CD4-positive, alpha-beta T cell (primary cell): ENCODE measurements at regions not wholly inside any gene's neighbourhood (a gene's known extent, or its start where the extent isn't known, plus 50 kb on each side); places are given as distances from the start of the nearest gene placed in this dataset.

ENCODE experiments used
- ATAC-seq: fragments of 200-7000 bp; cut with Tn5 transposase; one replicate; pipeline ENCODE4 v1.10.0; 2022; ENCODE audit warnings: mild to moderate bottlenecking; ENCODE audit not compliant: poor library complexity
- CTCF ChIA-PET: fragments of 350-600 bp; sonication (Branson Sonifier 250); formaldehyde crosslinking; loops from one replicate; lab custom pipeline; 2021; ENCODE audit warnings: antibody characterized with exemption, inconsistent platforms; lab: Charles Lee
- POLR2A ChIA-PET: fragments of 350-600 bp; sonication (Branson Sonifier 250); formaldehyde crosslinking; loops from one replicate; lab custom pipeline; 2021; ENCODE audit warnings: antibody characterized with exemption, inconsistent platforms; lab: Charles Lee
- DNase-seq, 14 experiments: peaks; one replicate each; pipeline ENCODE4 v3.0.0-alpha.2; 2013 to 2020; ENCODE audit warnings: mixed read lengths in 2 of 14
- H3K27ac ChIP-seq, 2 donors: one replicate each; pipeline versions ENCODE4 v1.5.1 to v1.7.0; 2013; ENCODE audit warnings: low read length in 2 of 2, low read depth in 1 of 2, mild to moderate bottlenecking in 1 of 2
- H3K27me3 ChIP-seq, 2 experiments: 1 replicate in 1 of 2; 2 replicates in 1 of 2; pipeline versions ENCODE4 v1.6.1 to v1.7.0; 2013; ENCODE audit warnings: low read length in 2 of 2, control low read depth in 1 of 2, mild to moderate bottlenecking in 1 of 2, moderate library complexity in 1 of 2; ENCODE audit not compliant: insufficient read depth in 2 of 2, control insufficient read depth in 1 of 2
- H3K36me3 ChIP-seq: one replicate; pipeline ENCODE4 v1.6.1; 2013; ENCODE audit warnings: low read length, control low read depth; ENCODE audit not compliant: insufficient read depth
- H3K4me1 ChIP-seq: one replicate; pipeline ENCODE4 v1.6.1; 2013; ENCODE audit warnings: low read length, control low read depth; ENCODE audit not compliant: insufficient read depth
- H3K4me3 ChIP-seq: one replicate; pipeline ENCODE4 v1.5.1; 2013; ENCODE audit warnings: mild to moderate bottlenecking, low read length, moderate library complexity
- H3K9me3 ChIP-seq, 2 experiments: 1 replicate in 1 of 2; 2 replicates in 1 of 2; pipeline versions ENCODE4 v1.6.1 to v1.7.0; 2013; ENCODE audit warnings: low read length in 2 of 2, mild to moderate bottlenecking in 2 of 2, control low read depth in 1 of 2, moderate library complexity in 1 of 2; ENCODE audit not compliant: control insufficient read depth in 1 of 2, insufficient read depth in 1 of 2
- H3K27ac Mint-ChIP-seq: one replicate; pipeline ENCODE4 v1.8.0; 2020; ENCODE audit warnings: mixed read lengths
- H3K27me3 Mint-ChIP-seq: one replicate; pipeline ENCODE4 v1.8.0; 2021; ENCODE audit warnings: mixed read lengths
- H3K36me3 Mint-ChIP-seq: one replicate; pipeline ENCODE4 v1.8.0; 2021; ENCODE audit warnings: low read depth, mixed read lengths
- H3K4me1 Mint-ChIP-seq: one replicate; pipeline ENCODE4 v1.8.0; 2021; ENCODE audit warnings: low read depth, mixed read lengths
- H3K4me3 Mint-ChIP-seq: one replicate; pipeline ENCODE4 v1.8.0; 2020; ENCODE audit warnings: mild to moderate bottlenecking, mixed read lengths
- H3K9me3 Mint-ChIP-seq: one replicate; pipeline ENCODE4 v1.8.0; 2020; ENCODE audit warnings: mixed read lengths
- intact Hi-C, 2 experiments: fragments of 100-400 bp; cut with DNase I in 1 of 2; cut with micrococcal nuclease in 1 of 2; formaldehyde crosslinking; loops; one replicate each; pipeline versions ENCODE4 v1.15.1 to v1.9.0; 2023 to 2025; cut with DNase I, micrococcal nuclease
- TF ChIP-seq, protein P1 (sequence below): fragments of 200-600 bp; IDR thresholded peaks from one replicate; pipeline ENCODE4 v1.8.0; 2022; ENCODE audit warnings: antibody characterized with exemption, mild to moderate bottlenecking

GRCh38 chr7:35983626-35984025 is 169.4 kb upstream of the EEPD1 start:
- Mint-ChIP-seq H3K27ac (no peak overlapping the region), H3K9me3 (no peaks in the 10 kb centered on the region), H3K4me1 (no peaks in the 10 kb centered on the region), H3K36me3 (no peaks in the 10 kb centered on the region), H3K27me3 (no peaks in the 10 kb centered on the region), H3K4me3 (no peak overlapping the region)
- Histone ChIP-seq H3K9me3 (no peaks in the 10 kb centered on the region), H3K4me3 (no peak overlapping the region), H3K36me3 (no peaks in the 10 kb centered on the region), H3K27me3 (no peaks in the 10 kb centered on the region), H3K27ac (no peak overlapping the region), H3K4me1 (no peaks in the 10 kb centered on the region)
- ChIA-PET POLR2A (no interaction called here), CTCF (interaction anchor here (3.0 kb wide), 1 partner anchor 308 kb away, joined by 24 read pairs; no protein-coding TSS in a partner anchor)
- ATAC-seq (no peak), DNase-seq (no peak)
- TF ChIP-seq, protein P1, sequence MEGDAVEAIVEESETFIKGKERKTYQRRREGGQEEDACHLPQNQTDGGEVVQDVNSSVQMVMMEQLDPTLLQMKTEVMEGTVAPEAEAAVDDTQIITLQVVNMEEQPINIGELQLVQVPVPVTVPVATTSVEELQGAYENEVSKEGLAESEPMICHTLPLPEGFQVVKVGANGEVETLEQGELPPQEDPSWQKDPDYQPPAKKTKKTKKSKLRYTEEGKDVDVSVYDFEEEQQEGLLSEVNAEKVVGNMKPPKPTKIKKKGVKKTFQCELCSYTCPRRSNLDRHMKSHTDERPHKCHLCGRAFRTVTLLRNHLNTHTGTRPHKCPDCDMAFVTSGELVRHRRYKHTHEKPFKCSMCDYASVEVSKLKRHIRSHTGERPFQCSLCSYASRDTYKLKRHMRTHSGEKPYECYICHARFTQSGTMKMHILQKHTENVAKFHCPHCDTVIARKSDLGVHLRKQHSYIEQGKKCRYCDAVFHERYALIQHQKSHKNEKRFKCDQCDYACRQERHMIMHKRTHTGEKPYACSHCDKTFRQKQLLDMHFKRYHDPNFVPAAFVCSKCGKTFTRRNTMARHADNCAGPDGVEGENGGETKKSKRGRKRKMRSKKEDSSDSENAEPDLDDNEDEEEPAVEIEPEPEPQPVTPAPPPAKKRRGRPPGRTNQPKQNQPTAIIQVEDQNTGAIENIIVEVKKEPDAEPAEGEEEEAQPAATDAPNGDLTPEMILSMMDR: no peak
- intact Hi-C loops: no loop called here

- Histone ChIP-seq H3K4me1 (no peaks in the 10 kb centered on the region), H3K4me3 (no peak overlapping the region), H3K27ac (no peak overlapping the region), H3K9me3 (no peaks in the 10 kb centered on the region), H3K27me3 (no peaks in the 10 kb centered on the region), H3K36me3 (no peaks in the 10 kb centered on the region)
- Mint-ChIP-seq H3K4me3 (no peak overlapping the region), H3K36me3 (no peaks in the 10 kb centered on the region), H3K27ac (no peak overlapping the region), H3K9me3 (no peaks in the 10 kb centered on the region), H3K27me3 (no peaks in the 10 kb centered on the region), H3K4me1 (no peaks in the 10 kb centered on the region)
- intact Hi-C loops: loop anchor here (1.0 to 5.0 kb wide), 3 partner anchors 217 to 334 kb away; no protein-coding TSS in a partner anchor
- ATAC-seq (peak; percentile 100), DNase-seq (peak; percentile 71 to 88 (median 75))
- ChIA-PET POLR2A (interaction anchor here (1.0 to 2.0 kb wide), 3 partner anchors 303 to 1457 kb away, joined by 3 to 8 read pairs (median 5); no protein-coding TSS in a partner anchor), CTCF (interaction anchor here (0.6 to 3.0 kb wide), 8 partner anchors 9 to 333 kb away, joined by 3 to 37 read pairs (median 7); no protein-coding TSS in a partner anchor)
- TF ChIP-seq, protein P1: peak; percentile 91
These were observed 167.8 kb upstream of the EEPD1 start for GRCh38 chr7:35985126-35985754.

- intact Hi-C loops: loop anchor here in 1 of 2 experiments (5.0 kb wide), 1 partner anchor 215 kb away; no protein-coding TSS in a partner anchor
- no peak overlapping the region for H3K4me3 Mint-ChIP-seq
- Histone ChIP-seq H3K4me3 (no peak overlapping the region), H3K27ac (no peak overlapping the region), H3K36me3 (no peaks in the 10 kb centered on the region), H3K9me3 (no peaks in the 10 kb centered on the region), H3K27me3 (no peaks in the 10 kb centered on the region), H3K4me1 (no peaks in the 10 kb centered on the region)
- CTCF ChIA-PET: no interaction called here
- H3K27me3 Mint-ChIP-seq: no peaks in the 10 kb centered on the region
- ATAC-seq (no peak), DNase-seq (no peak)
- TF ChIP-seq, protein P1: no peak
- POLR2A ChIA-PET: no interaction called here
- no peaks in the 10 kb centered on the region for H3K4me1 Mint-ChIP-seq
- H3K9me3 Mint-ChIP-seq: no peaks in the 10 kb centered on the region
- H3K27ac Mint-ChIP-seq: no peak overlapping the region
- H3K36me3 Mint-ChIP-seq: no peaks in the 10 kb centered on the region
These were observed 166.0 kb upstream of the EEPD1 start for GRCh38 chr7:35987016-35987415.
